Endodermal cell (in vitro differentiated cells): ENCODE measurements at regions not wholly inside any gene's neighbourhood (a gene's known extent, or its start where the extent isn't known, plus 50 kb on each side); places are given as distances from the start of the nearest gene placed in this dataset.

ENCODE experiments used
- DNase-seq: peaks from one replicate; pipeline ENCODE4 v3.0.0-alpha.2; 2017
- H3K27ac ChIP-seq: 2 replicates; pipeline ENCODE4 v1.5.1; 2013; ENCODE audit warnings: mild to moderate bottlenecking, low read depth, low read length, moderate library complexity
- H3K27me3 ChIP-seq: 2 replicates; pipeline ENCODE4 v1.6.1; 2013; ENCODE audit warnings: mild to moderate bottlenecking, low read length, moderate library complexity; ENCODE audit not compliant: insufficient read depth, control insufficient read depth, poor library complexity, severe bottlenecking
- H3K36me3 ChIP-seq: 2 replicates; pipeline ENCODE4 v1.7.0; 2013; ENCODE audit warnings: mild to moderate bottlenecking, low read length, moderate library complexity; ENCODE audit not compliant: control insufficient read depth, insufficient read depth
- H3K4me1 ChIP-seq: one replicate; pipeline ENCODE4 v1.7.0; 2013; ENCODE audit warnings: low read length; ENCODE audit not compliant: control insufficient read depth, insufficient read depth
- H3K4me3 ChIP-seq: 2 replicates; pipeline ENCODE4 v1.5.1; 2013; ENCODE audit warnings: mild to moderate bottlenecking, low read length, moderate library complexity
- H3K9ac ChIP-seq: 2 replicates; pipeline ENCODE4 v1.6.1; 2013; ENCODE audit warnings: mild to moderate bottlenecking, low read length, moderate library complexity; ENCODE audit not compliant: poor library complexity, severe bottlenecking; ENCODE audit errors: extremely low read depth
- H3K9me3 ChIP-seq: 2 replicates; pipeline ENCODE4 v1.6.1; 2013; ENCODE audit warnings: mild to moderate bottlenecking, low read length, moderate library complexity; ENCODE audit not compliant: control insufficient read depth
- H3K27ac Mint-ChIP-seq: 2 replicates; pipeline ENCODE4 v1.8.0; 2020; ENCODE audit warnings: mixed read lengths
- H3K27me3 Mint-ChIP-seq: 2 replicates; pipeline ENCODE4 v1.8.0; 2021; ENCODE audit warnings: mild to moderate bottlenecking, mixed read lengths; ENCODE audit not compliant: insufficient read depth
- H3K36me3 Mint-ChIP-seq: 2 replicates; pipeline ENCODE4 v1.8.0; 2020; ENCODE audit warnings: low read depth, mixed read lengths
- H3K4me1 Mint-ChIP-seq: 2 replicates; pipeline ENCODE4 v1.8.0; 2020; ENCODE audit warnings: mixed read lengths
- H3K4me3 Mint-ChIP-seq: 2 replicates; pipeline ENCODE4 v1.8.0; 2020; ENCODE audit warnings: mild to moderate bottlenecking, moderate library complexity, mixed read lengths
- H3K9me3 Mint-ChIP-seq: 2 replicates; pipeline ENCODE4 v1.8.0; 2020; ENCODE audit warnings: mild to moderate bottlenecking, mixed read lengths
- WGBS, 2 experiments: methylation state at CpG; one replicate each; pipeline versions ENCODE4 v1.1.5 to v1.1.7; 2013; ENCODE audit warnings: missing lambda C conversion rate in 2 of 2, mixed read lengths in 1 of 2; ENCODE audit not compliant: insufficient coverage in 1 of 2, insufficient read length in 1 of 2; 5-methylcytosine and 5-hydroxymethylcytosine counted together
- TF ChIP-seq, protein P1 (sequence below): fragments of 200-600 bp; sonication (generic); conservative IDR thresholded peaks from 2 replicates; pipeline ENCODE4 v1.5.0; 2021; ENCODE audit warnings: antibody characterized with exemption, mild to moderate bottlenecking

DNA sequence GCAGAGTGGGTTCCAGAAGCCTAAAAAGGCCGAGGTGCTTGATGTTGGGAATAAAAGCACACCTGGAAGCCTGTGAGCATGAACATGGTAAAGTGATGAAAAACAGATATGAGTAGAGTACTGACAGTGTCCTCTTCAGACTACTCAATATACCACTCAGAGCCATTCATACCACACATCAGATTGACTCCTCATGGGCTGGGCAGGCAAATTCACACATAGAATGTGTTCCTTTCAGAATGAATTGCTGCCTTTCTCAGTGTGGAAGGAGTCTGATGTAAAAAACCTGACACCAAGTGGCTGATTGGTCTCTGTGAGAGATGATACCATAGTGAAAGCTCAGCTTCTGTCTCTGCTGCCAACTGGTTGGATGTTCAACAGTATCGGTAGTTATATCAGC lies 442.7 kb downstream of the RAPGEF2 start:
- Histone ChIP-seq H3K27ac (no peak overlapping the region), H3K4me3 (no peak overlapping the region), H3K36me3 (no peaks in the 10 kb centered on the region), H3K27me3 (no peaks in the 10 kb centered on the region), H3K9ac (no peak overlapping the region), H3K4me1 (no peaks in the 10 kb centered on the region), H3K9me3 (no peaks in the 10 kb centered on the region)
- H3K4me1 Mint-ChIP-seq, result peaks cover 13% of the 10 kb centered on the region
- DNase-seq, result no peak
- no peak overlapping the region for H3K27ac Mint-ChIP-seq
- TF ChIP-seq, protein P1, sequence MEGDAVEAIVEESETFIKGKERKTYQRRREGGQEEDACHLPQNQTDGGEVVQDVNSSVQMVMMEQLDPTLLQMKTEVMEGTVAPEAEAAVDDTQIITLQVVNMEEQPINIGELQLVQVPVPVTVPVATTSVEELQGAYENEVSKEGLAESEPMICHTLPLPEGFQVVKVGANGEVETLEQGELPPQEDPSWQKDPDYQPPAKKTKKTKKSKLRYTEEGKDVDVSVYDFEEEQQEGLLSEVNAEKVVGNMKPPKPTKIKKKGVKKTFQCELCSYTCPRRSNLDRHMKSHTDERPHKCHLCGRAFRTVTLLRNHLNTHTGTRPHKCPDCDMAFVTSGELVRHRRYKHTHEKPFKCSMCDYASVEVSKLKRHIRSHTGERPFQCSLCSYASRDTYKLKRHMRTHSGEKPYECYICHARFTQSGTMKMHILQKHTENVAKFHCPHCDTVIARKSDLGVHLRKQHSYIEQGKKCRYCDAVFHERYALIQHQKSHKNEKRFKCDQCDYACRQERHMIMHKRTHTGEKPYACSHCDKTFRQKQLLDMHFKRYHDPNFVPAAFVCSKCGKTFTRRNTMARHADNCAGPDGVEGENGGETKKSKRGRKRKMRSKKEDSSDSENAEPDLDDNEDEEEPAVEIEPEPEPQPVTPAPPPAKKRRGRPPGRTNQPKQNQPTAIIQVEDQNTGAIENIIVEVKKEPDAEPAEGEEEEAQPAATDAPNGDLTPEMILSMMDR, result no peak
- no peaks in the 10 kb centered on the region for H3K27me3 Mint-ChIP-seq
- peaks cover 3% of the 10 kb centered on the region for H3K9me3 Mint-ChIP-seq
- H3K4me3 Mint-ChIP-seq, result no peak overlapping the region
- H3K36me3 Mint-ChIP-seq, result no peaks in the 10 kb centered on the region
- 93 to 94% methylated on average over 2 of the region's 2 CpGs for WGBS, 2 experiments

DNA sequence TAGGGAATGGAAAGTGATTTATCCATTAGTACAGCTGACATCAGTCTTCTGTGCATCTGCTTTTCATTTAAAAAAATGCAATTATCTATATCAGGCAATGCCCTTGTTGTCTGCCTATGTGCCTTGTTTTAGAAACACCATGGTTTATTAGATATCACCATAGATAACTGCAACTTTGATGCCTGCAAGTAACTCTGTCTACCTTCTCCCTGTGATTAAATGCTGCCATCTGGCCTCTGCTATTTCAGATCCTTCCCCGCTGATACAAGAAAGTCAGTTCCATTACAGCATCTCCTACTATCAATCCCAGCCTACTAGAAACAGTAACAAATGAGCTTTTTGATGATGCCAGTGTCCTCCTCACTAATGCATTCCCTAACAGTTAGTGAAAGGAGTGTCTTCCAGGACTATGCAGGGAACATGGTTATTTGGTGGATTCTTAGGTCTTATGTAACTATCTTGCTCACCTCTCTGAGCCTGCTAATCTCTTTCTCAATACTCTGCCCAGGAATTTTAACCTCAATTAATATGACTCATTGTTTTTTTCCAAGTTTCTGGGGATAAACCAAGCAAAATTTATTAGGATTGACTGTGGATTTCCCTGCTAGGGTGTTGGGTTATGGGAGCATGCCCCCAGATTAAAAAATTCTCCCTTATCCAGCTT lies 444.9 kb downstream of the RAPGEF2 start:
- Mint-ChIP-seq H3K27ac (no peak overlapping the region), H3K4me1 (peaks cover 5% of the 10 kb centered on the region), H3K36me3 (no peaks in the 10 kb centered on the region), H3K9me3 (peaks cover 3% of the 10 kb centered on the region), H3K27me3 (no peaks in the 10 kb centered on the region), H3K4me3 (no peak overlapping the region)
- H3K4me1 ChIP-seq, result no peaks in the 10 kb centered on the region
- no peaks in the 10 kb centered on the region for H3K36me3 ChIP-seq
- H3K9me3 ChIP-seq, result no peaks in the 10 kb centered on the region
- no peaks in the 10 kb centered on the region for H3K27me3 ChIP-seq
- no peak overlapping the region for H3K4me3 ChIP-seq
- WGBS, 2 experiments, result 96 to 100% methylated on average over 1 of the region's 1 CpG
- H3K27ac ChIP-seq, result no peak overlapping the region
- H3K9ac ChIP-seq, result no peak overlapping the region
- no peak for DNase-seq
- TF ChIP-seq, protein P1, result no peak

DNA sequence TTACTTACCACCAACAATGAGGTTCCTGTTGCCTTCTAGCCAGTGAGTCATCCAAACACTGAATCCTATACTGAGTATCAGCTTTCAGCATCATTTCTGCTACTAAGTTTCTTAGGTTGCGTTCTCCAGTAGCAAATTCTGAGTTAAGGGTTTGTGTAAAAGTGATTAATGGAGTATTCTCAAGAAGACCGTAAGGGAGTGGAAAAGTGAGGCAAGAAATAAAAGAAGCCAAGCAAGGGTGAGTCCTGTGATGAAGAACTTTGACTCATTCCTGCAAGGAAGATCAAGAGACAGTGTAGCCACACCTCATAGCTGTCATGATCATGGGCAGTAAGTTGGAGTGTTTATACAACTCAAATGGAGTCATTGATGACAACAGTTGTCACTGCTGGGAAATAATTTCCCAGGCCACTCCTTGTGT lies 446.2 kb downstream of the RAPGEF2 start:
- Histone ChIP-seq H3K9ac (no peak overlapping the region), H3K4me1 (no peaks in the 10 kb centered on the region), H3K36me3 (no peaks in the 10 kb centered on the region), H3K27ac (no peak overlapping the region), H3K9me3 (no peaks in the 10 kb centered on the region), H3K4me3 (no peak overlapping the region), H3K27me3 (no peaks in the 10 kb centered on the region)
- TF ChIP-seq, protein P1, result no peak
- peaks cover 2% of the 10 kb centered on the region for H3K4me1 Mint-ChIP-seq
- no peaks in the 10 kb centered on the region for H3K27me3 Mint-ChIP-seq
- peaks cover 3% of the 10 kb centered on the region for H3K9me3 Mint-ChIP-seq
- DNase-seq, result no peak
- 89 to 97% methylated on average over 2 of the region's 2 CpGs for WGBS, 2 experiments
- H3K27ac Mint-ChIP-seq, result no peak overlapping the region
- no peaks in the 10 kb centered on the region for H3K36me3 Mint-ChIP-seq
- no peak overlapping the region for H3K4me3 Mint-ChIP-seq
